HUDEP-2 (cell line): ENCODE measurements at regions not wholly inside any gene's neighbourhood (a gene's known extent, or its start where the extent isn't known, plus 50 kb on each side); places are given as distances from the start of the nearest gene placed in this dataset.

ENCODE experiments used
- DNase-seq, 76 experiments: peaks; one replicate each; lab custom pipeline; 2025; ENCODE audit not compliant: unreplicated experiment in 76 of 76; lab: John Stamatoyannopoulos, UW

- no peak for DNase-seq
These were observed 439.3 kb upstream of the KLF4 start for GRCh38 chr9:107928701-107929371.

- DNase-seq: no peak
These were observed 437.7 kb upstream of the KLF4 start for GRCh38 chr9:107927276-107927675.

- no peak for DNase-seq
These were observed 436.3 kb upstream of the KLF4 start for GRCh38 chr9:107925749-107926297.

- DNase-seq: no peak
These were observed 432.7 kb upstream of the KLF4 start for GRCh38 chr9:107922260-107922659.

GRCh38 chr9:107919263-107919662, 429.7 kb upstream of the KLF4 start:
- DNase-seq: no peak

- DNase-seq: no peak
These were observed 429.2 kb upstream of the KLF4 start for GRCh38 chr9:107918749-107919148.

- DNase-seq: no peak
These were observed 424.6 kb upstream of the KLF4 start for GRCh38 chr9:107914151-107914550.

GRCh38 chr9:107907715-107908114, 418.1 kb upstream of the KLF4 start:
- no peak for DNase-seq

GRCh38 chr9:107907255-107907654, 417.7 kb upstream of the KLF4 start:
- DNase-seq: no peak

- no peak for DNase-seq
These were observed 416.5 kb upstream of the KLF4 start for GRCh38 chr9:107906074-107906473.

GRCh38 chr9:107905308-107906020, 415.9 kb upstream of the KLF4 start:
- DNase-seq: no peak

- no peak for DNase-seq
These were observed 410.4 kb upstream of the KLF4 start for GRCh38 chr9:107899961-107900330.

- no peak for DNase-seq
These were observed 409.2 kb upstream of the KLF4 start for GRCh38 chr9:107898761-107899160.

- no peak for DNase-seq
These were observed 407.0 kb upstream of the KLF4 start for GRCh38 chr9:107896544-107896943.

GRCh38 chr9:107895501-107896001, 406.0 kb upstream of the KLF4 start:
- DNase-seq: no peak

GRCh38 chr9:107894572-107895261, 405.1 kb upstream of the KLF4 start:
- DNase-seq: no peak

- no peak for DNase-seq
These were observed 401.4 kb upstream of the KLF4 start for GRCh38 chr9:107890921-107891465.

- DNase-seq: no peak
These were observed 399.2 kb upstream of the KLF4 start for GRCh38 chr9:107888773-107889227.

GRCh38 chr9:107886826-107887225, 397.3 kb upstream of the KLF4 start:
- no peak for DNase-seq

GRCh38 chr9:107883496-107884124, 394.0 kb upstream of the KLF4 start:
- DNase-seq: no peak
